HG02970 (cell line): ENCODE measurements at regions not wholly inside any gene's neighbourhood (a gene's known extent, or its start where the extent isn't known, plus 50 kb on each side); places are given as distances from the start of the nearest gene placed in this dataset.
"Not testable (repeated sequence)": the region's sequence is repeated elsewhere in the genome, so short reads cannot be mapped to it uniquely, and the experiment has no call there.

Source experiments
- ATAC-seq: cut with Tn5 transposase; IDR thresholded peaks from one replicate; pipeline ENCODE4 v1.9.1; 2021; ENCODE audit warnings: mild to moderate bottlenecking, moderate library complexity, moderate number of reproducible peaks; ENCODE audit not compliant: unreplicated experiment, low FRiP score

- ATAC-seq = no peak
Observed at GRCh38 chr2:16777123-16777870, 111.7 kb upstream of the CYRIA start.

GRCh38 chr2:16775899-16776231, 110.2 kb upstream of the CYRIA start:
- ATAC-seq = no peak

- no peak for ATAC-seq
Observed at GRCh38 chr2:16774980-16775898, 109.6 kb upstream of the CYRIA start.

- ATAC-seq = no peak
Observed at GRCh38 chr2:16774091-16774490, 108.5 kb upstream of the CYRIA start.

GRCh38 chr2:16773080-16773713, 107.6 kb upstream of the CYRIA start:
- ATAC-seq = peak; percentile 68

- ATAC-seq = no peak
Observed at GRCh38 chr2:16767789-16768476, 102.3 kb upstream of the CYRIA start.

GRCh38 chr2:16765356-16765755, 99.7 kb upstream of the CYRIA start:
- no peak for ATAC-seq

- no peak for ATAC-seq
Observed at GRCh38 chr2:16764487-16764886, 98.9 kb upstream of the CYRIA start.

- ATAC-seq = no peak
Observed at GRCh38 chr2:16763493-16763899, 97.9 kb upstream of the CYRIA start.

- ATAC-seq = no peak
Observed at GRCh38 chr2:16763056-16763455, 97.4 kb upstream of the CYRIA start.

GRCh38 chr2:16760426-16760825, 94.8 kb upstream of the CYRIA start:
- no peak for ATAC-seq

GRCh38 chr2:16756831-16757644, 91.4 kb upstream of the CYRIA start:
- peak; percentile 82 for ATAC-seq

- ATAC-seq = no peak
Observed at GRCh38 chr2:16755442-16755841, 89.8 kb upstream of the CYRIA start.

- ATAC-seq = not testable (repeated sequence)
Observed at GRCh38 chr2:16753025-16753424, 87.4 kb upstream of the CYRIA start.

GRCh38 chr2:16750925-16751214, 85.2 kb upstream of the CYRIA start:
- ATAC-seq = not testable (repeated sequence)

- ATAC-seq = no peak
Observed at GRCh38 chr2:16750175-16750924, 84.7 kb upstream of the CYRIA start.

- not testable (repeated sequence) for ATAC-seq
Observed at GRCh38 chr2:16748511-16749266, 83.1 kb upstream of the CYRIA start.

GRCh38 chr2:16747689-16748088, 82.1 kb upstream of the CYRIA start:
- no peak for ATAC-seq

GRCh38 chr2:16747257-16747656, 81.6 kb upstream of the CYRIA start:
- ATAC-seq = no peak
